ENCODE measurements at regions not wholly inside any gene's neighbourhood (a gene's known extent, or its start where the extent isn't known, plus 50 kb on each side); places are given as distances from the start of the nearest gene placed in this dataset.

DNA sequence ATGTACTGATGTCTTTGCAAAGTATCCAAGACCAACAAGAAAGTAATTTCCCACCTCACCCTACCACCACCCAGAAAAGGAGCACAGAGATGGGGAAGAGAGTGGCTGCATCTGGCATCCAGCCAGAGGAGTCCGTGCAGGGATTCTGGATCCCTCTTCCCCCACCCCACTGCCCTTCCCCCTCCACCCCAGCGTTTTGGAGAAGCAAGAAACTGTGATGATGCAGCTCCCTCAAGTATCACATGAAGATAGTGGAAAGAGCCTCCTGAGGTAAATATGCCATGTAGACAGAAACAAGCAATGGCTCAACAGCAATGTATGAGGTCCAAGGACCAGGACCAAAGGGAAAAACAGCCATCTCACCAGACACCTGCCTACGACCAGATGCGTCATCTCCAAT, 153.8 kb downstream of the DEPDC1B start:
- no peaks in the 10 kb centered on the region for H3K27me3 ChIP-seq (ENCODE audit: insufficient read depth, low read depth)
- ChIA-PET POLR2A (ENCODE audit: unreplicated experiment) (no interaction called here), CTCF (no interaction called here)
- DNase-seq = no peak
- no peaks in the 10 kb centered on the region for H3K9me2 ChIP-seq (ENCODE audit: insufficient read depth)
- TF ChIP-seq, protein P1, sequence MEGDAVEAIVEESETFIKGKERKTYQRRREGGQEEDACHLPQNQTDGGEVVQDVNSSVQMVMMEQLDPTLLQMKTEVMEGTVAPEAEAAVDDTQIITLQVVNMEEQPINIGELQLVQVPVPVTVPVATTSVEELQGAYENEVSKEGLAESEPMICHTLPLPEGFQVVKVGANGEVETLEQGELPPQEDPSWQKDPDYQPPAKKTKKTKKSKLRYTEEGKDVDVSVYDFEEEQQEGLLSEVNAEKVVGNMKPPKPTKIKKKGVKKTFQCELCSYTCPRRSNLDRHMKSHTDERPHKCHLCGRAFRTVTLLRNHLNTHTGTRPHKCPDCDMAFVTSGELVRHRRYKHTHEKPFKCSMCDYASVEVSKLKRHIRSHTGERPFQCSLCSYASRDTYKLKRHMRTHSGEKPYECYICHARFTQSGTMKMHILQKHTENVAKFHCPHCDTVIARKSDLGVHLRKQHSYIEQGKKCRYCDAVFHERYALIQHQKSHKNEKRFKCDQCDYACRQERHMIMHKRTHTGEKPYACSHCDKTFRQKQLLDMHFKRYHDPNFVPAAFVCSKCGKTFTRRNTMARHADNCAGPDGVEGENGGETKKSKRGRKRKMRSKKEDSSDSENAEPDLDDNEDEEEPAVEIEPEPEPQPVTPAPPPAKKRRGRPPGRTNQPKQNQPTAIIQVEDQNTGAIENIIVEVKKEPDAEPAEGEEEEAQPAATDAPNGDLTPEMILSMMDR (conservative IDR thresholded peaks at IDR 0.05) = no peak
- no peak for TF ChIP-seq EZH2 (IDR thresholded peaks at IDR 0.05; ENCODE audit: low read depth)
- H3F3A ChIP-seq (ENCODE audit: insufficient read depth, low read depth) = no peaks in the 10 kb centered on the region
- intact Hi-C loops (cut with micrococcal nuclease; ENCODE audit: unreplicated experiment) = no loop called here
- no peak overlapping the region for H2AFZ ChIP-seq
- no peaks in the 10 kb centered on the region for H4K20me1 ChIP-seq (ENCODE audit: insufficient read depth)
- H3K4me2 ChIP-seq = no peak overlapping the region
- H3K79me2 ChIP-seq (ENCODE audit: low read depth) = no peaks in the 10 kb centered on the region
- no peaks in the 10 kb centered on the region for H3K9me3 ChIP-seq (ENCODE audit: insufficient read depth, low read depth)
- H3K4me3 ChIP-seq = no peak overlapping the region
- H3K4me1 ChIP-seq (replicated peaks; ENCODE audit: insufficient read depth) = no peaks in the 10 kb centered on the region
- H3K27ac ChIP-seq = no peak overlapping the region
- no peaks in the 10 kb centered on the region for H3K36me3 ChIP-seq (ENCODE audit: low read depth)
- BruUV-seq (replicated peaks) = no TSS peak

DNA sequence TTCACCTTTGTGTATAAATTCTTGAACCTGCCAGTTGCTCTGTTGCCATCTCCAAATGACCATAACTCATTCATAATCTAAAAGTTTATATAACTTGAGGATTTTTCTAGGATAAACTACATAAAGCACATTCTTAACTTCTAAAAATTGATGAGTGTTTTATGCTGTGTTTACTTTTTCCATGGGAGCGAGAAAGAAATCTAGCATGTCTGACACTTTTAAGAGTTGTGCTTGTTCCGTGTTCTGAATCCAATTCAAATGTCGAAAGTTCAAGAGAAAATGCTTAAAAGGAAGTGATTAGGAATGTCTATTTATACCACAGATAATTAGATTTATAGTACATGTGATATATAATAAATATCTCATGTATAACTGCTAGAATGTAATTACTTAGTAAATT, 154.4 kb downstream of the DEPDC1B start:
- H3K79me2 ChIP-seq (ENCODE audit: low read depth) = no peaks in the 10 kb centered on the region
- H3K27me3 ChIP-seq (ENCODE audit: insufficient read depth, low read depth) = no peaks in the 10 kb centered on the region
- no peak overlapping the region for H2AFZ ChIP-seq
- intact Hi-C loops (cut with micrococcal nuclease; ENCODE audit: unreplicated experiment) = no loop called here
- BruUV-seq (replicated peaks) = no TSS peak
- TF ChIP-seq, protein P1 (conservative IDR thresholded peaks at IDR 0.05) = no peak
- no peak for TF ChIP-seq EZH2 (IDR thresholded peaks at IDR 0.05; ENCODE audit: low read depth)
- ChIA-PET POLR2A (ENCODE audit: unreplicated experiment) (no interaction called here), CTCF (no interaction called here)
- no peaks in the 10 kb centered on the region for H3K9me2 ChIP-seq (ENCODE audit: insufficient read depth)
- H3K36me3 ChIP-seq (ENCODE audit: low read depth) = no peaks in the 10 kb centered on the region
- H4K20me1 ChIP-seq (ENCODE audit: insufficient read depth) = no peaks in the 10 kb centered on the region
- no peaks in the 10 kb centered on the region for H3K4me1 ChIP-seq (replicated peaks; ENCODE audit: insufficient read depth)
- no peak overlapping the region for H3K4me2 ChIP-seq
- no peak overlapping the region for H3K27ac ChIP-seq
- H3K9me3 ChIP-seq (ENCODE audit: insufficient read depth, low read depth) = no peaks in the 10 kb centered on the region
- H3F3A ChIP-seq (ENCODE audit: insufficient read depth, low read depth) = no peaks in the 10 kb centered on the region
- H3K4me3 ChIP-seq = no peak overlapping the region
- no peak for DNase-seq

DNA sequence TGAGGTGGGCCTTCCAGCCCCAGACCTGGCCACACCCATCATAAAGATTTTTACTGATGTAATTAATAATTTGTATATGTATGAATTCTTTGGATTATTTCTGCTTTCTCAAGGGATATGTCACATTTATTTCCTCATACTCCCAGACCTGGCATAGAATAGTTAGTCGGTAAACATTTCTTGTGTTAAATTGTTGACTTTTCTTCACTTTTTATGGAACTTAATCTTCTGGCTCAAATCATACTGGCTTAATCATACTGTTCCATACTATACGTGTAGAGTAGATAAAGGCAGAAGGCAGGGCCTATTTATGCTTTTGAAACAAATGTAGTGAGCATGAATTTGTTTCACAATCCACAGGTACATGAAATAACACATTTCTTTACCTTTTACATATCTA, 155.8 kb downstream of the DEPDC1B start:
- no peaks in the 10 kb centered on the region for H4K20me1 ChIP-seq (ENCODE audit: insufficient read depth)
- ChIA-PET CTCF (no interaction called here), POLR2A (ENCODE audit: unreplicated experiment) (no interaction called here)
- H2AFZ ChIP-seq = no peak overlapping the region
- no peaks in the 10 kb centered on the region for H3K27me3 ChIP-seq (ENCODE audit: insufficient read depth, low read depth)
- no peak overlapping the region for H3K4me2 ChIP-seq
- no peaks in the 10 kb centered on the region for H3K9me3 ChIP-seq (ENCODE audit: insufficient read depth, low read depth)
- H3K4me1 ChIP-seq (replicated peaks; ENCODE audit: insufficient read depth) = no peaks in the 10 kb centered on the region
- intact Hi-C loops (cut with micrococcal nuclease; ENCODE audit: unreplicated experiment) = no loop called here
- TF ChIP-seq EZH2 (IDR thresholded peaks at IDR 0.05; ENCODE audit: low read depth) = no peak
- TF ChIP-seq, protein P1 (conservative IDR thresholded peaks at IDR 0.05) = no peak
- H3K27ac ChIP-seq = no peak overlapping the region
- H3K4me3 ChIP-seq = no peak overlapping the region
- H3F3A ChIP-seq (ENCODE audit: insufficient read depth, low read depth) = no peaks in the 10 kb centered on the region
- no peaks in the 10 kb centered on the region for H3K79me2 ChIP-seq (ENCODE audit: low read depth)
- no peaks in the 10 kb centered on the region for H3K36me3 ChIP-seq (ENCODE audit: low read depth)
- H3K9me2 ChIP-seq (ENCODE audit: insufficient read depth) = no peaks in the 10 kb centered on the region
- BruUV-seq (replicated peaks) = no TSS peak
- DNase-seq = no peak
